Esophagus squamous epithelium (tissue), 4 donors: ENCODE measurements at regions not wholly inside any gene's neighbourhood (a gene's known extent, or its start where the extent isn't known, plus 50 kb on each side); places are given as distances from the start of the nearest gene placed in this dataset.

Experiments
- POLR2A ChIP-seq, 4 donors: fragments of 450-650 bp; IDR thresholded peaks; one replicate each; pipeline ENCODE4 v1.6.1; 2017; ENCODE audit warnings: antibody characterized with exemption in 4 of 4, mild to moderate bottlenecking in 4 of 4, moderate library complexity in 3 of 4
- TF ChIP-seq, protein P1 (sequence below), 6 experiments: fragments of 450-650 bp in 4 of 6; fragments of 200-600 bp in 2 of 6; sonication (generic) in 2 of 6; IDR thresholded peaks; one replicate each; pipeline ENCODE4 v1.5.1; 2016 to 2019; ENCODE audit warnings: antibody characterized with exemption in 6 of 6, mild to moderate bottlenecking in 4 of 6, moderate library complexity in 4 of 6

DNA sequence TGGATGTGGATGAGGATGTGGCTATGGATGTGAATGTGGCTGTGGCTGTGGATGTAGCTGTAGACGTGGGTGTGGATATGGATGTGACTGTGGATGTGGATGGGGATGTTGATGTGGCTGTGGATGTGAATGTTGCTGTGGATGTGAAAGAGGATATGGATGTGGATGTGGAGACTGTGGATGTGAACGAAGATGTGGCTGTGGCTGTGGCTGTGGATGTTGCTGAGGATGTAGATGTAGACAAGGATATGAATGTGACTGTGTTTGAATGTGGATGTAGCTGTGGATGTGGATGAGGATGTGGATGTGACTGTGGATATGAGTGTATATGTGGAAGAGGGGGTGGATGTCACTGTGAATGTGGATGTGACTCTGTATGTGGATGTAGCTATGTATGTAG lies 884.6 kb upstream of the CHAC2 start:
- TF ChIP-seq, protein P1, sequence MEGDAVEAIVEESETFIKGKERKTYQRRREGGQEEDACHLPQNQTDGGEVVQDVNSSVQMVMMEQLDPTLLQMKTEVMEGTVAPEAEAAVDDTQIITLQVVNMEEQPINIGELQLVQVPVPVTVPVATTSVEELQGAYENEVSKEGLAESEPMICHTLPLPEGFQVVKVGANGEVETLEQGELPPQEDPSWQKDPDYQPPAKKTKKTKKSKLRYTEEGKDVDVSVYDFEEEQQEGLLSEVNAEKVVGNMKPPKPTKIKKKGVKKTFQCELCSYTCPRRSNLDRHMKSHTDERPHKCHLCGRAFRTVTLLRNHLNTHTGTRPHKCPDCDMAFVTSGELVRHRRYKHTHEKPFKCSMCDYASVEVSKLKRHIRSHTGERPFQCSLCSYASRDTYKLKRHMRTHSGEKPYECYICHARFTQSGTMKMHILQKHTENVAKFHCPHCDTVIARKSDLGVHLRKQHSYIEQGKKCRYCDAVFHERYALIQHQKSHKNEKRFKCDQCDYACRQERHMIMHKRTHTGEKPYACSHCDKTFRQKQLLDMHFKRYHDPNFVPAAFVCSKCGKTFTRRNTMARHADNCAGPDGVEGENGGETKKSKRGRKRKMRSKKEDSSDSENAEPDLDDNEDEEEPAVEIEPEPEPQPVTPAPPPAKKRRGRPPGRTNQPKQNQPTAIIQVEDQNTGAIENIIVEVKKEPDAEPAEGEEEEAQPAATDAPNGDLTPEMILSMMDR (IDR thresholded peaks at IDR 0.05): no peak
- TF ChIP-seq POLR2A (IDR thresholded peaks at IDR 0.05): no peak
